ENCODE measurements at regions not wholly inside any gene's neighbourhood (a gene's known extent, or its start where the extent isn't known, plus 50 kb on each side); places are given as distances from the start of the nearest gene placed in this dataset.

GRCh38 chr4:155047755-155048154 lies 160.7 kb upstream of the NPY2R start:
- TF ChIP-seq CTCF (IDR thresholded peaks at IDR 0.05) (no peak), POLR2A (IDR thresholded peaks at IDR 0.05) (no peak)
